Memory B cell (primary cell): ENCODE measurements at regions not wholly inside any gene's neighbourhood (a gene's known extent, or its start where the extent isn't known, plus 50 kb on each side); places are given as distances from the start of the nearest gene placed in this dataset.
A peak's percentile ranks its signal among the peaks of the same experiment; 100 is the strongest.
"Not testable (repeated sequence)": the region's sequence is repeated elsewhere in the genome, so short reads cannot be mapped to it uniquely, and the experiment has no call there.

Source experiments
- ATAC-seq: fragments of 150-1000 bp; cut with Tn5 transposase; 2 replicates; pipeline ENCODE4 v1.10.0; 2021; ENCODE audit warnings: low read depth, mild to moderate bottlenecking, moderate library complexity
- DNase-seq, 2 donors: peaks; one replicate each; pipeline ENCODE4 v3.0.0; 2022; ENCODE audit warnings: low spot score in 2 of 2
- H3K27ac Mint-ChIP-seq: one replicate; pipeline ENCODE4 v1.8.0; 2022; ENCODE audit warnings: mild to moderate bottlenecking, moderate library complexity, mixed read lengths
- H3K27me3 Mint-ChIP-seq: one replicate; pipeline ENCODE4 v1.8.0; 2022; ENCODE audit warnings: mixed read lengths
- H3K36me3 Mint-ChIP-seq: one replicate; pipeline ENCODE4 v1.8.0; 2022; ENCODE audit warnings: mild to moderate bottlenecking, mixed read lengths
- H3K4me1 Mint-ChIP-seq: one replicate; pipeline ENCODE4 v1.8.0; 2022; ENCODE audit warnings: mixed read lengths
- H3K4me3 Mint-ChIP-seq: one replicate; pipeline ENCODE4 v1.8.0; 2022; ENCODE audit warnings: mild to moderate bottlenecking, moderate library complexity, mixed read lengths
- H3K9me3 Mint-ChIP-seq: one replicate; pipeline ENCODE4 v1.8.0; 2022; ENCODE audit warnings: mixed read lengths

DNA sequence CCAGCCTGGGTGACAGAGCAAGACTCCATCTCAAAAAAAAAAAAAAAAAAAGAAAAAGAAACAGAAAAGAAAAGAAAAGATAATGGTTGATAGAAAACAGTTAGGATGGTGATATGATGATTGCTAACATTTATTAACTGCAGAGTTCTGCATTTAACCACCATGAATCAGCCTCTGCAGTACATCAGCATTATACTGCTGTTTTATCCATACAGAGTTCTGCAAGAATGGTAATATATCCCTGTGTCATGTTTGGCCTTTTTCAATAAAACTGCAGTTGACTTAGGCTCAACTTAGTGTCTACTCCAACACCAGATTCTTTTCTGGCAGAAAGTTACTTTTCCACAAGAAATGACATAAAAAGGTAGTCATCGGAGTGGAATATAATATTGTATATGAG lies 62.6 kb downstream of the DUSP6 start:
- H3K4me3 Mint-ChIP-seq = no peak overlapping the region

DNA sequence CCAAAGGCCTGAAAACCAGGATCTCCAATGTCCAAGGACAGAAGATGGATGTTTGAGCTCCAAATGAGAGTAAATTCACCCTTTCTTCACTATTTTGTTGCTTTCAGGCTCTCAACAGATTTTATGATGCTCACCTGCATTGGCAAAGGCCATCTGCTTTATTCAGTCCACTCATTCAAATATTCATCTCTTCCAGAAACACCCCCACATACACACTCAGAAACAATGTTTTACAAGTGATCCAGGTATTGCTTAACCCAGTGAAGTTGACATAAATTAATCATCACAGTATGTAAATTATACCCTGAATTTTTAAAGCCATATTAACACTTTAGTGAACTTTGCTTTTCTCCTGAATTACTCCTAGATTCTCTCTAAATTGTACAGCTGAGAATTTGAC lies 63.3 kb downstream of the DUSP6 start:
- H3K27ac Mint-ChIP-seq = no peak overlapping the region
- peaks cover 5% of the 10 kb centered on the region for H3K27me3 Mint-ChIP-seq
- H3K36me3 Mint-ChIP-seq = no peaks in the 10 kb centered on the region
- DNase-seq (no peak), ATAC-seq (no peak)
- no peaks in the 10 kb centered on the region for H3K4me1 Mint-ChIP-seq
- no peaks in the 10 kb centered on the region for H3K9me3 Mint-ChIP-seq
- no peak overlapping the region for H3K4me3 Mint-ChIP-seq

More for the DNA sequence above, 62.6 kb downstream of the DUSP6 start:
- H3K4me1 Mint-ChIP-seq = no peaks in the 10 kb centered on the region
- H3K27ac Mint-ChIP-seq = no peak overlapping the region
- H3K9me3 Mint-ChIP-seq = no peaks in the 10 kb centered on the region
- peaks cover 5% of the 10 kb centered on the region for H3K27me3 Mint-ChIP-seq
- no peaks in the 10 kb centered on the region for H3K36me3 Mint-ChIP-seq
- DNase-seq = no peak
- no peak for ATAC-seq

DNA sequence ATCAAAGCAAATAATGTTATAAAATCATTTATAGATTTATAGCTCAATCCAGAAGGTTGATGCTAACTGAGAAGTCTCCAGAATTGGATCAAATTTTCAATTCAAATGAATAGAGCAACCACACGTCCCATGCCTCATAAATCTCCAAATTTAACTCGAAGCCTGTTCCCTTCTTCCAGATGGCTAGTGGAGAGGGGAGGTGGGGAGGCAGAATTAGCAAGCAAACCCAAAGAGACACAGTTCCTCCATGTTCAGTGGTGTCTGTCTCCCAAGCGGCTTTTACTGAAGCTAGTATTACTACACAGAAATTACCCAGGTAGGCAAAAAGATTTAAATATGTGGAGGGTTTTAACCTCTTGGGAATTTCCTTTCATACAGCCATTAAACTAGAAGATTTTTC lies 65.8 kb downstream of the DUSP6 start:
- H3K36me3 Mint-ChIP-seq = no peaks in the 10 kb centered on the region

DNA sequence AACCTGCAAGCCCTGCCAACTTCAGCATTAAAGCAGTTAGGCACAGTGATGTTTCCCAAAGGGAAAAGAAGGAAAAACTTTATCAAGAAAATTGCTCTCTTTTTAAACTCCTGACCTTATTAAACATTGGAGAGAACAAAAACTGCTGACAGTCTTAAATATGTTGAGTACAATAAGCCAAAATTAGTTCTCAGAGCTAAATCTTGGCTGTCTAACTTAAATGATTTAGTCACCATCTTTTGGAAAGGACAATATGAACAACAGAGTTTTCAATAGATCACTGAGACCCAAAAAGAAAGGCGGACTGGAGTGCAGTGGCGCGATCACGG lies 70.8 kb downstream of the DUSP6 start:
- no peak for DNase-seq
- peaks cover 4% of the 10 kb centered on the region for H3K4me1 Mint-ChIP-seq
- no peak for ATAC-seq
- peaks cover 3% of the 10 kb centered on the region for H3K9me3 Mint-ChIP-seq
- H3K27ac Mint-ChIP-seq = no peak overlapping the region
- H3K36me3 Mint-ChIP-seq = no peaks in the 10 kb centered on the region
- peaks cover 2% of the 10 kb centered on the region for H3K27me3 Mint-ChIP-seq
- H3K4me3 Mint-ChIP-seq = no peak overlapping the region

More for the DNA sequence above, 65.8 kb downstream of the DUSP6 start:
- no peak overlapping the region for H3K27ac Mint-ChIP-seq
- no peak for ATAC-seq
- DNase-seq = no peak
- no peak overlapping the region for H3K4me3 Mint-ChIP-seq
- no peaks in the 10 kb centered on the region for H3K9me3 Mint-ChIP-seq
- no peaks in the 10 kb centered on the region for H3K27me3 Mint-ChIP-seq
- H3K4me1 Mint-ChIP-seq = no peaks in the 10 kb centered on the region

DNA sequence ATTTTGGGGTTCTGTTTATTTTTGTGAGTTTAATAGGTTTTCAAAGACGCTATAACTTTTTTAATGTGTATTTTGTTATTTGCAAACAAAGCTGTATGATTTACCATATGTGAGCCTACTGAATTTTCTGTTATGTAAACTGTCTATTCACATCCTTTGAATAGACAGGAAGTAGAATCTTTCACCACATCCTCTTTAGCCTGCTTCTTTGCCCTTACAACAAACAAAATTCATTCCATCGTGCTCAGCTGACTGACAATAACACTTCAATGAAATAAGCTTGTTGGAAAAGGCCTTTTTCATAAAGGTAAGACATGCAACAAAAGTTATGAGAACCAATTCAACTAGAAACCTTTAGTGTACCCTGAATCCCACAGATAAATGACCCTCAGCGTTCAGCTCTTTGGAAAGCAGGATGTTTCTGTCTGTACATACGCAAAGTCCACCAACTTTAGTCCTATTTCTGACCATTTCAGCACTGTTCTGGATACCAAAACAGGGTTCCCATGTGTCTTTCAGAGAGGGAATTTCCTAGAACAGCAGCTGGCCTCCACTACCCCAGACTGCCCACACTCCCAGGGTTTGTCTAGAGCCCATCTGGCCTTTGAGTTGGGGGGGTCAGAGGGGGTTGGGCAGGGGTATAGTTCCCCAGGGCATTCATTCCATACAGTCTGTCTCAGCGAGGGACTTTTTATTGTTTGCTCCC lies 71.3 kb downstream of the DUSP6 start:
- Mint-ChIP-seq H3K27ac (no peak overlapping the region), H3K27me3 (peaks cover 2% of the 10 kb centered on the region), H3K9me3 (peaks cover 3% of the 10 kb centered on the region), H3K36me3 (no peaks in the 10 kb centered on the region), H3K4me1 (peaks cover 4% of the 10 kb centered on the region), H3K4me3 (no peak overlapping the region)
- ATAC-seq (no peak), DNase-seq (no peak)

DNA sequence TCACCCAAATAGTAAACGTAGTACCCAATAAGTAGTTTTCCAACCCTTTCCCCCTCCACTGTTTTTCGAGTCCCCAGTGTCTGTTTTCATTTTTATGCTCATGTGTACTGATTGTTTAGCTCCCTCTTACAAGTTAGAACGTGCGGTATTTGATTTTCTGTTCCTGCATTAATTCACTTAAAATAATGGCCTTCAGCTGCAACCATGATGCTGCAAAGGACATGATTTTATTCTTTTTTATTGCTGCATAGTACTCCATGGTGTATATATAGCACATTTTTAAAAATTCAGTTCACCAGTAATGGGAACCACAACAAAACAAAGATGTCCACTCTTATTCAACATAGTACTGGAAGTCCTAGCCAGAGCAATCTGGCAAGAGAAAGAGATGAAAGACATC lies 72.8 kb downstream of the DUSP6 start:
- Mint-ChIP-seq H3K4me1 (peaks cover 4% of the 10 kb centered on the region), H3K27me3 (peaks cover 2% of the 10 kb centered on the region), H3K36me3 (no peaks in the 10 kb centered on the region), H3K9me3 (peaks cover 3% of the 10 kb centered on the region), H3K4me3 (no peak overlapping the region), H3K27ac (no peak overlapping the region)
- no peak for ATAC-seq
- no peak for DNase-seq

DNA sequence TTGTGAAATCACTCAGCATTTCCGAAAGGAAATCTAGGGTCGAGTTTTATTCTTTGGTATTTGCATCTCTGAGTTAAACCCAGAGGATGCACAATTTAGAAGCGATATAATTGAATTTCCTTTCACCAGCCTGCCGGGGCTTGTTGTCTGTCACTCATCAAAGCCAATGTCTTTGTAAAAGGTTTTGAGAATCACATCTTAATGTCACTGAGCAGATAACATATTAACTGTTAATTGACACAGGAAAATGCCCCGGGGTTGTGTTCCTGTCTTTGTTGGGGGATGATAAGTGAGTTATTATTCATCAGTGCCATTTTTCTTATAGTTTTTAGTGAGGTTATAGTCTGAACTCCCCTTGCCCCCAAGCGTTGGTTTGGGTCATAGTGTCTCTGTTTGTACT lies 73.4 kb downstream of the DUSP6 start:
- peaks cover 3% of the 10 kb centered on the region for H3K9me3 Mint-ChIP-seq
- H3K27ac Mint-ChIP-seq = no peak overlapping the region
- DNase-seq (no peak), ATAC-seq (no peak)
- H3K4me1 Mint-ChIP-seq = peaks cover 4% of the 10 kb centered on the region
- no peak overlapping the region for H3K4me3 Mint-ChIP-seq
- H3K27me3 Mint-ChIP-seq = peaks cover 2% of the 10 kb centered on the region
- no peaks in the 10 kb centered on the region for H3K36me3 Mint-ChIP-seq

DNA sequence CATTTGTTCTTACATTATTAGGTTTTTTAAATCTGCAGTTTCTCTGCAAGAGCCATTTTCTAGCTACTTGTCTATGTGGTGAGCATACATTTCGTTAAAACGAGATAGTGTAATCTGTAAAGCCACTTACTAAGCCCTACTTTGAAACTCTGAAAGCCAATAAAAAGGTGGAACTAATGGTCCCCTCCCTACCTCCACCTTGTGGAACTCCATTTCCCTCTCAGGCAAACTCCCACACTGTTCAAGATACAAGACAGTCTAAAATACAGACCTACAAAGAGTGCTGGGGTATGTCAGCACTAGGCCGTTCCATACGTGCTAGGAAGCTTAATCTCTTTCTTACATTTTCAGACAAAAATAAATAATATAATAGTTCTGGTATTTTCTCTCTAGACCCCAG lies 74.1 kb downstream of the DUSP6 start:
- H3K9me3 Mint-ChIP-seq = peaks cover 3% of the 10 kb centered on the region
- H3K27ac Mint-ChIP-seq = no peak overlapping the region
- H3K4me3 Mint-ChIP-seq = no peak overlapping the region
- H3K4me1 Mint-ChIP-seq = peaks cover 4% of the 10 kb centered on the region
- H3K27me3 Mint-ChIP-seq = peaks cover 2% of the 10 kb centered on the region
- DNase-seq (peak in 1 of 2 donors; percentile 0), ATAC-seq (no peak)
- no peaks in the 10 kb centered on the region for H3K36me3 Mint-ChIP-seq

DNA sequence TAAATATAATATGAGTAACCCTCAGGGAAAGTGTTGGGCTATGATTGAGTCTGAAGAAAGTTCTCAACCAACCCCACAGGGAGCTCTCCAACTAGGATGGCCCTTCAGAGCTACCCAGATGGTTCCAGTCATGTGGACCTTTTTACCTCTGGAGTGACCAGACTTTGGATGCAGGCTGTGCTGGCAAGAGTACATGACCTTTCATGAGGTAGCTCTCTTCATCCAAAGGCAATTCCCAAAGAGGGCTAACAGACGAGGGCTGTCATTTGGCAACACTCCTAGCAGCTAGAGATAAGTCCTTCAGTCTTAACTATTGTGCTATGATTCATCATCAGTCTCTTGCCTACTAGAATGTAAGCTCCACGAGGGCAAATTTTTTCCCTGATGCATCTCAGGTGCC lies 75.4 kb downstream of the DUSP6 start:
- no peak for ATAC-seq
- H3K4me3 Mint-ChIP-seq = no peak overlapping the region
- H3K27me3 Mint-ChIP-seq = peaks cover 2% of the 10 kb centered on the region
- DNase-seq = no peak
- no peaks in the 10 kb centered on the region for H3K36me3 Mint-ChIP-seq
- H3K9me3 Mint-ChIP-seq = peaks cover 3% of the 10 kb centered on the region
- H3K4me1 Mint-ChIP-seq = peaks cover 4% of the 10 kb centered on the region
- no peak overlapping the region for H3K27ac Mint-ChIP-seq

DNA sequence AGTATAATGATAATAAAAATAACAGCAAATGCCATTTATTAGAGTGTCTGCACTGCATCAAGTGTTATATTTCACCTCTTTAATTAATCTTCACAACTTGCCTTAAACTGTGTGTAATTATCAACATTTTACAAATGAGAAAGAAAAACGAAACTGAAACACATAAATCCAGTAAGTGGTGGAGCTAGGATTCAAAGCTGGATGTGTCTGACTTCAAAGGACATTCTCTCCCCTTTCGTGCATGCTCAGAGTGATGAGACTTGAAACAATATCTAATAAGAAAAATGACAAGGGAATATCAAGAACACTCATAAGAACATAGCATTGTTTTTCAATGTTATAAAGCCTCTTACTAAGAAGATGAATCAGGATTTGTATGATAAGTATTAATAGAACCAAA lies 78.8 kb downstream of the DUSP6 start:
- Mint-ChIP-seq H3K27me3 (peaks cover 2% of the 10 kb centered on the region), H3K36me3 (no peaks in the 10 kb centered on the region), H3K9me3 (peaks cover 2% of the 10 kb centered on the region), H3K4me1 (no peaks in the 10 kb centered on the region), H3K27ac (no peak overlapping the region), H3K4me3 (no peak overlapping the region)
- ATAC-seq = no peak
- no peak for DNase-seq

DNA sequence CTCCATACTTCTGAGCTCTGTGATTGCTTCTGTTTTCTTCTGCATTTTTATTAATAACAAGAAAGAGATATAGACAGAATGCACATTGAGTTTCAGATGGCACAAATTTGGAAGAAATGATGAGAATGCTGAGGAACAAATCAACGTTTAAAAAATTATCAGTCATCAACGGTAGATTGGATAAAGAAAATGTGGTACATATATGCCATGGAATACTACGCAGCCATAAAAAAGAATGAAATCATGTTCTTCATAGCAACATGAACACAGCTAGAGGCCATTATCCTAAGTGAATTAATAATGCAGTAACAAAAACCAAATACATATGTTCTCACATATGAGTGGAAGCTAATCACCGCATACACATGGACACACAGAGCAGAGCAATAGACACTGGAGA lies 81.8 kb downstream of the DUSP6 start:
- H3K4me3 Mint-ChIP-seq = no peak overlapping the region
- H3K4me1 Mint-ChIP-seq = no peaks in the 10 kb centered on the region
- ATAC-seq (no peak), DNase-seq (no peak)
- H3K27me3 Mint-ChIP-seq = peaks cover 2% of the 10 kb centered on the region
- H3K9me3 Mint-ChIP-seq = peaks cover 2% of the 10 kb centered on the region
- H3K36me3 Mint-ChIP-seq = no peaks in the 10 kb centered on the region
- no peak overlapping the region for H3K27ac Mint-ChIP-seq

DNA sequence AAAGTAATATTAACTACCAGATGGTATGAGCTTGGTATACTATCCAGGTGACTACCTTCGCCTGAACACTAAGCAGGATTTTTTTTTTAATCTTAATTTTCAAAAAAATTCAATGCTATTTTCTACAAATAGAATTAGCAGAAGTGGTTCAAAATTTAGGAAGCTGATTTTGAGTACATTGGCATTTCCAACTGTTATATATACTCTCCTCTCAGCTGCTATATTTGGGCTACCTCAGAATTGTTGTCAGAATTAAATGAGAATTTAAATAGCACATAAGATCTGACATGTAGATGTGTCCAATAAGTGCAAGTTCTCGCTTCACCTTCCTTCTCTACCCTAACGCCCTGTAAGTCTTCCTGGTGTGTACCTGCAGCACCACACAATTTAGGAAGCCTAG lies 83.1 kb downstream of the DUSP6 start:
- no peaks in the 10 kb centered on the region for H3K36me3 Mint-ChIP-seq
- peaks cover 2% of the 10 kb centered on the region for H3K9me3 Mint-ChIP-seq
- no peak overlapping the region for H3K27ac Mint-ChIP-seq
- peaks cover 2% of the 10 kb centered on the region for H3K27me3 Mint-ChIP-seq
- H3K4me3 Mint-ChIP-seq = no peak overlapping the region
- DNase-seq (no peak), ATAC-seq (no peak)
- no peaks in the 10 kb centered on the region for H3K4me1 Mint-ChIP-seq

DNA sequence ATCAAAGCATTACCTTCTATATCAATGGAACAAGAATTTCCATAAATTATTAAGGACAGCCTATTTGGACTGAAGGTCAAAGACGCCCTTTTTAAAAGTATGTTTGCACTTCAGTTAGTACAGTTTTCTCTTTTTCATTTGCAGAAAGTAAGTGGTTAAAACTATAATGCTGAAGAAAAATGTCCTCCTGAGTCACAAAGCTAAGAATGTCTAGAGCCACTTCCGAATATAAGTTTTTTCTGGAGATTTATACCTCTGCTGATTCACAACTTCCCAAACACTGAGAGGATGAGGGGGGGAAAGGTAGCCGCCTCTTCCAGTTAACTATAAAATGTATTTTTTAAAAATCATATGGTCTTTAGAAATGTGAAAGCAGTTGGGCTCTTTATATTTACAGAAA lies 84.9 kb downstream of the DUSP6 start:
- peaks cover 2% of the 10 kb centered on the region for H3K27me3 Mint-ChIP-seq
- H3K4me3 Mint-ChIP-seq = no peak overlapping the region
- ATAC-seq = no peak
- no peak for DNase-seq
- no peaks in the 10 kb centered on the region for H3K36me3 Mint-ChIP-seq
- H3K4me1 Mint-ChIP-seq = no peaks in the 10 kb centered on the region
- peaks cover 2% of the 10 kb centered on the region for H3K9me3 Mint-ChIP-seq
- no peak overlapping the region for H3K27ac Mint-ChIP-seq

DNA sequence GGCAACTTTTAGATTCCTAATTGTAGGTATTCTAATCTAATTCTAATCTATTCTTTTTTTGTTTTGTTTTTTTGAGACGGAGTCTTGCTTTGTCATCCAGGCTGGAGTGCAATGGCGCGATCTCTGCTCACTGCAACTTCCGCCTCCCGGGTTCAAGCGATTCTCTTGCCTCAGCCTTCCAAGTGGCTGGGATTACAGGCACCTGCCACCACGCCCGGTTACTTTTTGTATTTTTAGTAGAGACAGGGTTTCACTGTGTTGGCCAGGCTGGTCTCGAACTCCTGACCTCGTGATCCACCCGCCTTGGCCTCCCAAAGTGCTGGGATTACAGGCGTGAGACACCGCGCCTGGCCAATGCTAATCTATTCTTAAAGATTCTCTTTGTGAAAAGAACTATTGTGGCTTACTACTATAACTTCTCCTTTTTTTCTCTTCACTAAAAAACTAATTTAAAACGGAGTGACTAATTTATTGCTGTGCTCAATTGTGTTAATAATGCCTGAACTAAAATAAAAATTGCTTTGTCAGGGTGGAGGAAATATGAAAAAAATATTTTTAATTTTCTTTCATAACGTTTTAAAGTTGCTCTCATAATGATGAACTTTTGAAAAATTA lies 85.6 kb downstream of the DUSP6 start:
- not testable (repeated sequence) for H3K27me3 Mint-ChIP-seq, H3K9me3 Mint-ChIP-seq, H3K27ac Mint-ChIP-seq, DNase-seq, H3K36me3 Mint-ChIP-seq, H3K4me3 Mint-ChIP-seq, H3K4me1 Mint-ChIP-seq, ATAC-seq

DNA sequence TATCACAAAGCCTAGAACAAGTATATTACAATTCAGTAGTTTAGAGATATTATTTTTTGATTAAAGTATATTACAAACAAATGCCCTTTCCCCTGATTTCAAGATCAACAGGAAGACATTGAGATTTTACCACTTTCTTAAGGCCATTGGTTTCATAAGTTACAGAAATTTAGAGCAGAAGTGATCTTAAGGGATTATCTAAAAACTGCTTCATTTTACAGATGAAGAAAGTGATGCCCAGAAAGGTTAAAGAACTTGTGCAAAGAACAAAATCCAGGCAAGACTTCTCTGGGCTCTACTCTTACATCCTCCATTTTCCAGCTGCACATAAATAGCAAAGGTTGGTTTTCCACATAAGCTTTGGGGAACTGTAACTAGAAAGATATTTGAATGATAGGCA lies 87.5 kb downstream of the DUSP6 start:
- H3K4me1 Mint-ChIP-seq = no peaks in the 10 kb centered on the region
- H3K27ac Mint-ChIP-seq = no peak overlapping the region
- DNase-seq (no peak), ATAC-seq (no peak)
- H3K4me3 Mint-ChIP-seq = no peak overlapping the region
- peaks cover 2% of the 10 kb centered on the region for H3K27me3 Mint-ChIP-seq
- H3K36me3 Mint-ChIP-seq = no peaks in the 10 kb centered on the region
- no peaks in the 10 kb centered on the region for H3K9me3 Mint-ChIP-seq
